ENCODE measurements at regions not wholly inside any gene's neighbourhood (a gene's known extent, or its start where the extent isn't known, plus 50 kb on each side); places are given as distances from the start of the nearest gene placed in this dataset.
"Not testable (repeated sequence)": the region's sequence is repeated elsewhere in the genome, so short reads cannot be mapped to it uniquely, and the experiment has no call there.

- in situ Hi-C loops (cut with HindIII; ENCODE audit: low sequenced_read_pairs) = no loop called here
Measured at GRCh38 chr4:123535037-123535748, 138.6 kb downstream of the SPRY1 start.

- in situ Hi-C loops (cut with HindIII; ENCODE audit: low sequenced_read_pairs) = no loop called here
Measured at GRCh38 chr4:123536225-123536624, 139.6 kb downstream of the SPRY1 start.

- in situ Hi-C loops (cut with HindIII; ENCODE audit: low sequenced_read_pairs) = not testable (repeated sequence)
Measured at GRCh38 chr4:123537906-123538402, 141.4 kb downstream of the SPRY1 start.

GRCh38 chr4:123545667-123546572 lies 149.3 kb downstream of the SPRY1 start:
- in situ Hi-C loops (cut with HindIII; ENCODE audit: low sequenced_read_pairs) = no loop called here

GRCh38 chr4:123546573-123547060 lies 150.0 kb downstream of the SPRY1 start:
- in situ Hi-C loops (cut with HindIII; ENCODE audit: low sequenced_read_pairs) = no loop called here

GRCh38 chr4:123547216-123548165 lies 150.9 kb downstream of the SPRY1 start:
- in situ Hi-C loops (cut with HindIII; ENCODE audit: low sequenced_read_pairs) = no loop called here

GRCh38 chr4:123553279-123553678 lies 156.7 kb downstream of the SPRY1 start:
- in situ Hi-C loops (cut with HindIII; ENCODE audit: low sequenced_read_pairs) = no loop called here

GRCh38 chr4:123553733-123554637 lies 157.4 kb downstream of the SPRY1 start:
- in situ Hi-C loops (cut with HindIII; ENCODE audit: low sequenced_read_pairs) = no loop called here

- in situ Hi-C loops (cut with HindIII; ENCODE audit: low sequenced_read_pairs) = no loop called here
Measured at GRCh38 chr4:123554801-123555232, 158.2 kb downstream of the SPRY1 start.

GRCh38 chr4:123555233-123555806 lies 158.7 kb downstream of the SPRY1 start:
- in situ Hi-C loops (cut with HindIII; ENCODE audit: low sequenced_read_pairs) = no loop called here

- in situ Hi-C loops (cut with HindIII; ENCODE audit: low sequenced_read_pairs) = no loop called here
Measured at GRCh38 chr4:123555807-123556273, 159.2 kb downstream of the SPRY1 start.

GRCh38 chr4:123556526-123556925 lies 159.9 kb downstream of the SPRY1 start:
- in situ Hi-C loops (cut with HindIII; ENCODE audit: low sequenced_read_pairs) = no loop called here

GRCh38 chr4:123557857-123558536 lies 161.4 kb downstream of the SPRY1 start:
- in situ Hi-C loops (cut with HindIII; ENCODE audit: low sequenced_read_pairs) = no loop called here

- in situ Hi-C loops (cut with HindIII; ENCODE audit: low sequenced_read_pairs) = no loop called here
Measured at GRCh38 chr4:123558865-123559264, 162.3 kb downstream of the SPRY1 start.

- in situ Hi-C loops (cut with HindIII; ENCODE audit: low sequenced_read_pairs) = no loop called here
Measured at GRCh38 chr4:123559955-123560871, 163.6 kb downstream of the SPRY1 start.

GRCh38 chr4:123561525-123561924 lies 164.9 kb downstream of the SPRY1 start:
- in situ Hi-C loops (cut with HindIII; ENCODE audit: low sequenced_read_pairs) = no loop called here

- in situ Hi-C loops (cut with HindIII; ENCODE audit: low sequenced_read_pairs) = no loop called here
Measured at GRCh38 chr4:123562994-123563750, 166.6 kb downstream of the SPRY1 start.
